A673 (cell line): ENCODE measurements at regions not wholly inside any gene's neighbourhood (a gene's known extent, or its start where the extent isn't known, plus 50 kb on each side); places are given as distances from the start of the nearest gene placed in this dataset.

Experiments
- CTCF ChIP-seq: fragments of 300-800, 200-600 bp; sonication (generic); conservative IDR thresholded peaks from 2 replicates; pipeline ENCODE4 v1.5.1; 2017; ENCODE audit warnings: low read depth, mild to moderate bottlenecking, antibody characterized with exemption, low read length, moderate library complexity, mixed read lengths
- EZH2 ChIP-seq: fragments of 200-600 bp; sonication (generic); IDR thresholded peaks from 2 replicates; pipeline ENCODE4 v1.6.1; 2017; ENCODE audit warnings: borderline replicate concordance, low read depth, mild to moderate bottlenecking, mixed read lengths, antibody characterized with exemption, low read length; ENCODE audit not compliant: poor library complexity, severe bottlenecking

GRCh38 chr16:65710107-65710506 is 588.2 kb upstream of the CDH11 start:
- TF ChIP-seq CTCF (no peak), EZH2 (no peak)
